Cerebellar cortex (tissue), 1 donor: ENCODE measurements at regions not wholly inside any gene's neighbourhood (a gene's known extent, or its start where the extent isn't known, plus 50 kb on each side); places are given as distances from the start of the nearest gene placed in this dataset.
"Not testable (repeated sequence)": the region's sequence is repeated elsewhere in the genome, so short reads cannot be mapped to it uniquely, and the experiment has no call there.

Source experiments
- DNase-seq: peaks from one replicate; pipeline ENCODE4 v3.0.0-alpha.2; 2015; ENCODE audit warnings: low spot score

GRCh38 chrX:113033966-113034680 lies 193.5 kb upstream of the AMOT start:
- no peak for DNase-seq

- DNase-seq: no peak
Observed at GRCh38 chrX:113019958-113020357, 179.3 kb upstream of the AMOT start.

- DNase-seq: no peak
Observed at GRCh38 chrX:113009837-113010236, 169.2 kb upstream of the AMOT start.

DNA sequence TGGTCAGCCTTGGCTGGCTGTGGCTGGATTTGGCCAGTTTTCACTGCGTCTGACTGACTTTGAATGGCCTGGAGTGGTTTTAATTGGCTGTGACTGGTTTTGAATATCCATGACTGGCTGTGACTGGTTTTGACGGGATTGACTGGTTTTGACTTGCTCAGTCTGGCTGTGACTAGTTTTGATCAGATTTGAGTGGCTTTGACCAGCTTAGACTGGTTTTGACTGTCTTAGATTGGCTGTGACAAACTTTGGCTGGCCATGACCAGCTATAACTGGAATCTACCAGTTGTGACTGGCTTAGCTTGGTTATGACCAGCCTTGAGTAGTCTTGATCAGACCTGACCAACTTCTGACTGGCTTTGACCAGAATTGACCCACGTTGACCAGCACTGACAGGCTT lies 168.4 kb upstream of the AMOT start:
- DNase-seq: no peak

GRCh38 chrX:113001836-113002235 lies 161.2 kb upstream of the AMOT start:
- no peak for DNase-seq

- DNase-seq: no peak
Observed at GRCh38 chrX:112997991-112998390, 157.4 kb upstream of the AMOT start.

GRCh38 chrX:112991801-112992200 lies 151.2 kb upstream of the AMOT start:
- DNase-seq: no peak

GRCh38 chrX:112979879-112980278 lies 139.2 kb upstream of the AMOT start:
- no peak for DNase-seq

- DNase-seq: no peak
Observed at GRCh38 chrX:112968351-112969133, 127.9 kb upstream of the AMOT start.

- DNase-seq: no peak
Observed at GRCh38 chrX:112967903-112968302, 127.3 kb upstream of the AMOT start.

DNA sequence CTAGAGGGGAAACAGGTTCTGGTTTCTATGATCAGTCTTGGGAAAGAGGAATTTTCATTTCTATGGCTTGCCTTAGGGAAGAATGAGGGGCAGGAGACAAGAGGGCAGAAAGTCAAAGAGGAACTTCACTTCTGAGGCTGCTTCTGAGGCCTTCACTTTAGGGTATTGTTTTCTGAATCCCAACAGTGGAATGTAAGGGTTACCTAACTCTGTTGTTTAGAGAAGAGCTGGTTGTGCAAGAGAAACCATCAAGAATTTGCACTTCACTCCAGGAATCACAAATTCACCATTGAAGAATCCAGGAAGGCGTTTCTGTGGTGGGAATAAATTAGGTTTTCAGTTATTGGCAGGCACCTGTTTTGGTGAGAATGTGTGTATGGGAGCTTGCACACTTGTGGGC lies 126.7 kb upstream of the AMOT start:
- no peak for DNase-seq

DNA sequence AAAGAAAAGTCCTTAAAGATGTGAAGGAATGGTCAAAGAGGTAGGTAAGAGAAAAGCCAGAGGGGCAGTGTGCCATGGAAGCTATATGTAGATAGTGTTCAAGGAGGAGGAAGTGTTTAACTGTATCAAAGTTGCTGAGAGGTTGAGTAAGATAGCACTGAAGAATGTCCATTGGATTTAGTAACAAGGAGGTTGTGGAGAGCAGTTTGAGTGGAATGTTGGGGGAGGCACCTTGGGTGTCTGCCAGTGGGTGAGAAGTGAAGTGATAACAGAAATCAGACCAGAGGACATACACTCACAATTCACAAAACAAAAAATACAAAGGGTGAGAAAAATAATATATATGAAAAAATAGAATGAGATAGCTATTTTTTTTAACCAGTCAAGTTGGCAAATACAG lies 121.3 kb upstream of the AMOT start:
- DNase-seq: no peak

GRCh38 chrX:112947981-112948615 lies 107.5 kb upstream of the AMOT start:
- DNase-seq: no peak

GRCh38 chrX:112946227-112946626 lies 105.6 kb upstream of the AMOT start:
- no peak for DNase-seq

DNA sequence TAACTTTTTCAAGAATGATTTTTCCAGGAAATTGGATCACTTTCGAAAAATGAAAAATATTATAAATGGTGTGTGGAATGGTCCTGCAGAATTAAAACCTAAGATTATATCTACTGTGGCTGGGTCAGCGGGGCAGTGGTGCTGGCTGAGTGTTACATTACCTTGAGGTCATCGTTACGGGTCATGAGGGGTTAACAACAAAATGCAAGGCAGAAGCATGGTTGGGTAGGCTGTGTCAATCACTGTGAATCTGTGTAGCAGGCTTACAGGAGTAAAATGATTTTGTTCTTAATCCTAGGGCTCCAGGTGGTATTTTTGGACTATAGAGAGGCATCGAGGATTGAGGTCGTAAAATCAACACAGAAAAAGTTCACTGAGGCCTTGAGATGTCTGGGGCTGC lies 105.2 kb upstream of the AMOT start:
- no peak for DNase-seq

DNA sequence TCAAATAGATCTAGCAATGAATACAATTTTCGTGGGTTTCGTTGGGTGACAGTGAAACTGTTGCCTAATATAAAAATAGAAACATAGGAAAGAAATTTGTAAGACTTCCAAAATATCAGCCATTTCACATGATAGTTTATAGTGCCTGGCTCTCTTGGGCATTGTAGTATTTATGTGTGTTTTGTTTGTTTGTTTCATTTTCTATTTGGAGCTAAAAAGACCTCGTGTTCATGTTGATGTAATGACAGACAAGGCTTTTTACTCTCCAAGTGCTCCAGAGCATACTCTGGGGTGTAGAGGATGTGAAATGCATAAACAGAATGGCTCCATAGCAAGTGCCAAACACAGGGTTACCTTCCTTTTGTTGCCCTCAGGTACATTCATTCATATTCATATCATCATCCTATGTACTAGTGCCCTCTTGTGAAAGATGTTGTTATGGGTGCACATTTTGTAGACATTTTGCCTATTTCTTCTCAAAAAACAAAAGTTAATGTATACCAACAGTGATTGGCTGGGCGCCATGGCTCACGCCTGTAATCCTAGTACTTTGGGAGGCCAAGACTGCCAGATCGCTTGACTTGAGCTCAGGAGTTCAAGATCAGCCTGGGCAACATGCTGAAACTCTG lies 100.7 kb upstream of the AMOT start:
- no peak for DNase-seq

GRCh38 chrX:112935029-112935428 lies 94.4 kb upstream of the AMOT start:
- no peak for DNase-seq

- DNase-seq: no peak
Observed at GRCh38 chrX:112931900-112932299, 91.3 kb upstream of the AMOT start.

- DNase-seq: no peak
Observed at GRCh38 chrX:112931478-112931877, 90.8 kb upstream of the AMOT start.

DNA sequence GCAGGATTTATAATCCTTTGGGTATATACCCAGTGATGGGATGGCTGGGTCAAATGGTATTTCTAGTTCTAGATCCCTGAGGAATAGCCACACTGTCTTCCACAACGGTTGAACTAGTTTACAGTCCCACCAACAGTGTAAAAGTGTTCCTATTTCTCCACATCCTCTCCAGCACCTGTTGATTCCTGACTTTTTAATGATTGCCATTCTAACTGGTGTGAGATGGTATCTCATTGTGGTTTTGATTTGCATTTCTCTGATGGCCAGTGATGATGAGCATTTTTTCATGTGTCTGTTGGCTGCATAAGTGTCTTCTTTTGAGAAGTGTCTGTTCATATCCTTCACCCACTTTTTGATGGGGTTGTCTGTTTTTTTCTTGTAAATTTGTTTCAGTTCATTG lies 82.8 kb upstream of the AMOT start:
- DNase-seq: not testable (repeated sequence)

DNA sequence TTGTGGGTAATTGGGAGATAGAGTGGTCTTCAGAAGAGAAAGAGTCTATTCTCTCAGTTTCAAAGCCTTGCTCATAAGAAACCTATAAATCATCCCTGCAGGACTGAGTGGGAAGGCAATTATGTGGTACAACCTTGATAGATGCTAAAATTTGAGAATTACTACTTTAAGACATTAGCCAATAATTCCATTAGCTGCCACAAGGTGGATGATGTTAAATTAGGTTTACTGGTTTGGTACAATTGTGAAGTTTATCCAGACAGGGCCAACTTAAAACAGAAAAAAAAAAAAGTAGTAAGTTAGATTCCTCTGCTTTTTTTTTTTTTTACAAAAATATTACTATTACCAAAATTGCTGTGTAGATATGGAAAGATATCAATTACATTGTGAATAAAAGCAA lies 73.2 kb upstream of the AMOT start:
- DNase-seq: no peak

DNA sequence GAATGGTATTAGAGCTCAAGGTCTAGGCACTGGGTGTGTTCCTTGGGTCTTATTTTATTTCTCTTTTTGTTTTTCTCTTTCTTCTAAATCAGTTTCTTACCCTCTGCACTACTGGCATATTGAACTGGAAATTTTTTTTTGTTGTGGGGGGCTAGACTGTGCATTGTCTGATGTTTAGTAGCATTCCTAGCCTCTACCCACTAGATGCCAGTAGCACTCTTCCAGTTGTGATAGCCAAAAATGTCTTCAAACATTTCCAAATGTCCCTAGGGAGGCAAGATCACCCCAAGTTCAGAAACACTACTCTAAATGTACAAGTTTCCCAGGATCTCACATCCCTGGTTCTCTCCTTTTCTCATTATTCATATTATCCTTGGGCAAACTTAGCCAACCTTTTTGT lies 69.8 kb upstream of the AMOT start:
- no peak for DNase-seq
